ENCODE measurements at regions not wholly inside any gene's neighbourhood (a gene's known extent, or its start where the extent isn't known, plus 50 kb on each side); places are given as distances from the start of the nearest gene placed in this dataset.

- Histone ChIP-seq H3K79me2 (no peaks in the 10 kb centered on the region), H2AFZ (no peak overlapping the region), H4K20me1 (ENCODE audit: insufficient read depth, poor library complexity, severe bottlenecking) (no peaks in the 10 kb centered on the region), H3K4me1 (ENCODE audit: insufficient read depth) (no peaks in the 10 kb centered on the region), H3K27ac (no peak overlapping the region), H3K9me2 (replicated peaks; ENCODE audit: insufficient read depth) (no peaks in the 10 kb centered on the region), H3K36me3 (replicated peaks; ENCODE audit: insufficient read depth, low read depth) (no peaks in the 10 kb centered on the region), H3K9me3 (ENCODE audit: low read depth) (no peaks in the 10 kb centered on the region), H3K4me3 (no peak overlapping the region), H3K27me3 (no peaks in the 10 kb centered on the region), H3K4me2 (no peak overlapping the region)
- 75% methylated on average over 4 of the region's 4 CpGs for WGBS (ENCODE audit: low lambda C conversion rate, missing lambda C conversion rate)
- DNase-seq (ENCODE audit: low spot score): no peak
- TF ChIP-seq EZH2 (IDR thresholded peaks at IDR 0.05; ENCODE audit: borderline replicate concordance): no peak
- TF ChIP-seq EZH2phosphoT487 (IDR thresholded peaks at IDR 0.05; ENCODE audit: low read depth, severe bottlenecking, unreplicated experiment): no peak
- no peak for TF ChIP-seq CTCF (IDR thresholded peaks at IDR 0.05; ENCODE audit: poor library complexity)
These were observed 65.5 kb upstream of the DCBLD2 start for GRCh38 chr3:98966862-98967546.

- WGBS (ENCODE audit: low lambda C conversion rate, missing lambda C conversion rate): 90% methylated on average over 1 of the region's 1 CpG
- TF ChIP-seq EZH2phosphoT487 (IDR thresholded peaks at IDR 0.05; ENCODE audit: low read depth, severe bottlenecking, unreplicated experiment): no peak
- no peak for TF ChIP-seq EZH2 (IDR thresholded peaks at IDR 0.05; ENCODE audit: borderline replicate concordance)
- TF ChIP-seq CTCF (IDR thresholded peaks at IDR 0.05; ENCODE audit: poor library complexity): no peak
- no peaks in the 10 kb centered on the region for H3K79me2 ChIP-seq
- H3K4me1 ChIP-seq (ENCODE audit: insufficient read depth): no peaks in the 10 kb centered on the region
- H3K4me2 ChIP-seq: no peak overlapping the region
- no peaks in the 10 kb centered on the region for H4K20me1 ChIP-seq (ENCODE audit: insufficient read depth, poor library complexity, severe bottlenecking)
- H3K36me3 ChIP-seq (replicated peaks; ENCODE audit: insufficient read depth, low read depth): no peaks in the 10 kb centered on the region
- H3K27me3 ChIP-seq: no peaks in the 10 kb centered on the region
- DNase-seq (ENCODE audit: low spot score): no peak
- H3K9me3 ChIP-seq (ENCODE audit: low read depth): no peaks in the 10 kb centered on the region
- H3K4me3 ChIP-seq: no peak overlapping the region
- no peaks in the 10 kb centered on the region for H3K9me2 ChIP-seq (replicated peaks; ENCODE audit: insufficient read depth)
- no peak overlapping the region for H3K27ac ChIP-seq
- no peak overlapping the region for H2AFZ ChIP-seq
These were observed 64.9 kb upstream of the DCBLD2 start for GRCh38 chr3:98966434-98966833.

- no peak for DNase-seq (ENCODE audit: low spot score)
- Histone ChIP-seq H3K4me3 (no peak overlapping the region), H3K9me3 (ENCODE audit: low read depth) (no peaks in the 10 kb centered on the region), H3K9me2 (replicated peaks; ENCODE audit: insufficient read depth) (no peaks in the 10 kb centered on the region), H3K36me3 (replicated peaks; ENCODE audit: insufficient read depth, low read depth) (no peaks in the 10 kb centered on the region), H3K27ac (no peak overlapping the region), H4K20me1 (ENCODE audit: insufficient read depth, poor library complexity, severe bottlenecking) (no peaks in the 10 kb centered on the region), H3K27me3 (no peaks in the 10 kb centered on the region), H3K4me2 (no peak overlapping the region), H3K4me1 (ENCODE audit: insufficient read depth) (no peaks in the 10 kb centered on the region), H2AFZ (no peak overlapping the region), H3K79me2 (no peaks in the 10 kb centered on the region)
- WGBS (ENCODE audit: low lambda C conversion rate, missing lambda C conversion rate): 53% methylated on average over 2 of the region's 2 CpGs
- TF ChIP-seq EZH2phosphoT487 (IDR thresholded peaks at IDR 0.05; ENCODE audit: low read depth, severe bottlenecking, unreplicated experiment): no peak
- no peak for TF ChIP-seq CTCF (IDR thresholded peaks at IDR 0.05; ENCODE audit: poor library complexity)
- no peak for TF ChIP-seq EZH2 (IDR thresholded peaks at IDR 0.05; ENCODE audit: borderline replicate concordance)
These were observed 63.3 kb upstream of the DCBLD2 start for GRCh38 chr3:98964784-98965183.
